ENCODE measurements at regions not wholly inside any gene's neighbourhood (a gene's known extent, or its start where the extent isn't known, plus 50 kb on each side); places are given as distances from the start of the nearest gene placed in this dataset.

DNA sequence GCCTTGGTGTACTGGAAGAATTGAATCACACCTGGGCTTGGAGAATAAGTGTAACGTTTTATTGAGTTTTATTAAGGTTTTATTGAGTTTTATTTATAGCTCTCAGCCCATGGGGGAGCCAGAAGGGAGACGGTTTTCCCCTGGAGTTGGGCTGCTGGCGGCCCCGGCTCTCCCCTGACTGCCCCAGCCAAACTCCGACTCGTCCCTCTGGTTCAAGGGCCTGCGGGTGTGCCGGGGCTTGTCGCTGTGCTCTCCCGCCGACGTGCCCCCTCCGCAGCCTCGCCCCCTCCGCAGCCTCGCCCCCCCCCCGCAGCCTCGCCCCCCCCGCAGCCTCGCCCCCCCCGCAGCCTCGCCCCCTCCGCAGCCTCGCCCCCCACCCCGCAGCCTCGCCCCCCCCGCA lies 326.1 kb upstream of the RTL1 start:
- TF ChIP-seq, protein P1, sequence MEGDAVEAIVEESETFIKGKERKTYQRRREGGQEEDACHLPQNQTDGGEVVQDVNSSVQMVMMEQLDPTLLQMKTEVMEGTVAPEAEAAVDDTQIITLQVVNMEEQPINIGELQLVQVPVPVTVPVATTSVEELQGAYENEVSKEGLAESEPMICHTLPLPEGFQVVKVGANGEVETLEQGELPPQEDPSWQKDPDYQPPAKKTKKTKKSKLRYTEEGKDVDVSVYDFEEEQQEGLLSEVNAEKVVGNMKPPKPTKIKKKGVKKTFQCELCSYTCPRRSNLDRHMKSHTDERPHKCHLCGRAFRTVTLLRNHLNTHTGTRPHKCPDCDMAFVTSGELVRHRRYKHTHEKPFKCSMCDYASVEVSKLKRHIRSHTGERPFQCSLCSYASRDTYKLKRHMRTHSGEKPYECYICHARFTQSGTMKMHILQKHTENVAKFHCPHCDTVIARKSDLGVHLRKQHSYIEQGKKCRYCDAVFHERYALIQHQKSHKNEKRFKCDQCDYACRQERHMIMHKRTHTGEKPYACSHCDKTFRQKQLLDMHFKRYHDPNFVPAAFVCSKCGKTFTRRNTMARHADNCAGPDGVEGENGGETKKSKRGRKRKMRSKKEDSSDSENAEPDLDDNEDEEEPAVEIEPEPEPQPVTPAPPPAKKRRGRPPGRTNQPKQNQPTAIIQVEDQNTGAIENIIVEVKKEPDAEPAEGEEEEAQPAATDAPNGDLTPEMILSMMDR (conservative IDR thresholded peaks at IDR 0.05; ENCODE audit: low read length), result no peak
- TF ChIP-seq EZH2phosphoT487 (IDR thresholded peaks at IDR 0.05; ENCODE audit: borderline replicate concordance, low read depth, low read length), result no peak

Measured in OCI-LY7 (cell line).